Thoracic aorta (tissue), 2 donors: ENCODE measurements at regions not wholly inside any gene's neighbourhood (a gene's known extent, or its start where the extent isn't known, plus 50 kb on each side); places are given as distances from the start of the nearest gene placed in this dataset.
A peak's percentile ranks its signal among the peaks of the same experiment; 100 is the strongest.

Source experiments
- ATAC-seq: fragments of 150-250 bp; one replicate; pipeline ENCODE4 v1.8.0; 2017; ENCODE audit warnings: low read depth; ENCODE audit not compliant: insufficient number of reproducible peaks, low FRiP score
- DNase-seq: peaks from one replicate; pipeline ENCODE4 v3.0.0-alpha.2; 2020; ENCODE audit warnings: low spot score
- H3K27ac ChIP-seq, 2 donors: fragments of 200-600 bp; sonication (generic); 1 replicate in 1 of 2; 2 replicates in 1 of 2; pipeline ENCODE4 v1.5.1; 2016; ENCODE audit warnings: mild to moderate bottlenecking in 2 of 2, moderate library complexity in 2 of 2
- H3K27me3 ChIP-seq: fragments of 200-600 bp; sonication (generic); replicated peaks from 2 replicates; pipeline ENCODE4 v1.6.0; 2016; ENCODE audit warnings: mild to moderate bottlenecking; ENCODE audit not compliant: insufficient read depth
- H3K36me3 ChIP-seq: fragments of 200-600 bp; sonication (generic); one replicate; pipeline ENCODE4 v1.5.1; 2016
- H3K4me1 ChIP-seq, 2 donors: fragments of 200-600 bp; sonication (generic); 1 replicate in 1 of 2; 2 replicates in 1 of 2; pipeline versions ENCODE4 v1.5.1 to v1.6.0; 2016; ENCODE audit warnings: low read depth in 2 of 2, mild to moderate bottlenecking in 1 of 2; ENCODE audit not compliant: control insufficient read depth in 1 of 2
- H3K4me3 ChIP-seq: fragments of 200-600 bp; sonication (generic); 2 replicates; pipeline ENCODE4 v1.5.1; 2016; ENCODE audit warnings: mild to moderate bottlenecking
- H3K9me3 ChIP-seq: fragments of 200-600 bp; sonication (generic); 2 replicates; pipeline ENCODE4 v1.5.1; 2016
- TF ChIP-seq, protein P1 (sequence below): fragments of 200-600 bp; sonication (generic); IDR thresholded peaks from one replicate; pipeline ENCODE4 v1.5.1; 2019; ENCODE audit warnings: antibody characterized with exemption

DNA sequence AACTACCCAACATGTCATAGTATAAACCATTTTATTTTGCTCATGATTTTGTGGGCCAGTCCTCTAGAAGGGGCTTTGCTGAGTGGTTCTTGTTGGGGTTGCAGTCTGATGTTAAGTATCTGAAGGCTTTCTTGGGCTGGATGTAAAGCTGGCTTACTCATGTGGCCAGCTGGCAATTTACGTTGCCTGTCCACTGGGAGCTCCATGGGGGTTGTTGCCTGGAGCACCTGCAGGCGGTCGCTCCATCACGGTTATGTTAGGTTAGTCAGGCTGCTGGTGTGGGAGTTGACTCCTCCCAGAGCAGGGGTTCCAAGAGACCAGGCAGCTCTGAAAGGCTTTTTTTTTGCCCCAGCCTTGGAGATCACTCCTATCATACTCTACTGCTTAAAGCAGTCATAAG, 98.1 kb downstream of the NR1D2 start:
- peak overlapping the region; percentile 51 for H3K4me3 ChIP-seq
- DNase-seq (no peak), ATAC-seq (no peak)

GRCh38 chr3:24043985-24044384, 98.9 kb downstream of the NR1D2 start:
- Histone ChIP-seq H3K4me3 (no peak overlapping the region), H3K27me3 (no peaks in the 10 kb centered on the region), H3K27ac (peak overlapping the region; percentile 87 to 90), H3K9me3 (no peaks in the 10 kb centered on the region), H3K36me3 (no peaks in the 10 kb centered on the region), H3K4me1 (peaks cover 28 to 80% of the 10 kb centered on the region in 2 donors)
- ATAC-seq, result no peak
- TF ChIP-seq, protein P1, sequence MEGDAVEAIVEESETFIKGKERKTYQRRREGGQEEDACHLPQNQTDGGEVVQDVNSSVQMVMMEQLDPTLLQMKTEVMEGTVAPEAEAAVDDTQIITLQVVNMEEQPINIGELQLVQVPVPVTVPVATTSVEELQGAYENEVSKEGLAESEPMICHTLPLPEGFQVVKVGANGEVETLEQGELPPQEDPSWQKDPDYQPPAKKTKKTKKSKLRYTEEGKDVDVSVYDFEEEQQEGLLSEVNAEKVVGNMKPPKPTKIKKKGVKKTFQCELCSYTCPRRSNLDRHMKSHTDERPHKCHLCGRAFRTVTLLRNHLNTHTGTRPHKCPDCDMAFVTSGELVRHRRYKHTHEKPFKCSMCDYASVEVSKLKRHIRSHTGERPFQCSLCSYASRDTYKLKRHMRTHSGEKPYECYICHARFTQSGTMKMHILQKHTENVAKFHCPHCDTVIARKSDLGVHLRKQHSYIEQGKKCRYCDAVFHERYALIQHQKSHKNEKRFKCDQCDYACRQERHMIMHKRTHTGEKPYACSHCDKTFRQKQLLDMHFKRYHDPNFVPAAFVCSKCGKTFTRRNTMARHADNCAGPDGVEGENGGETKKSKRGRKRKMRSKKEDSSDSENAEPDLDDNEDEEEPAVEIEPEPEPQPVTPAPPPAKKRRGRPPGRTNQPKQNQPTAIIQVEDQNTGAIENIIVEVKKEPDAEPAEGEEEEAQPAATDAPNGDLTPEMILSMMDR, result no peak
- no peak for DNase-seq

More for the DNA sequence above, 98.1 kb downstream of the NR1D2 start:
- H3K36me3 ChIP-seq, result no peaks in the 10 kb centered on the region
- TF ChIP-seq, protein P1, result no peak
- no peaks in the 10 kb centered on the region for H3K27me3 ChIP-seq
- peaks cover 27 to 74% of the 10 kb centered on the region in 2 donors for H3K4me1 ChIP-seq
- H3K27ac ChIP-seq, result peak overlapping the region; percentile 87 to 90
- H3K9me3 ChIP-seq, result no peaks in the 10 kb centered on the region

- Histone ChIP-seq H3K4me1 (peaks cover 23 to 58% of the 10 kb centered on the region in 2 donors), H3K4me3 (no peak overlapping the region), H3K27ac (peak overlapping the region in 1 of 2 donors; percentile 90), H3K27me3 (no peaks in the 10 kb centered on the region), H3K36me3 (no peaks in the 10 kb centered on the region), H3K9me3 (no peaks in the 10 kb centered on the region)
- no peak for DNase-seq
- TF ChIP-seq, protein P1, result no peak
- ATAC-seq, result no peak
These were observed 101.1 kb downstream of the NR1D2 start for GRCh38 chr3:24046214-24046613.

DNA sequence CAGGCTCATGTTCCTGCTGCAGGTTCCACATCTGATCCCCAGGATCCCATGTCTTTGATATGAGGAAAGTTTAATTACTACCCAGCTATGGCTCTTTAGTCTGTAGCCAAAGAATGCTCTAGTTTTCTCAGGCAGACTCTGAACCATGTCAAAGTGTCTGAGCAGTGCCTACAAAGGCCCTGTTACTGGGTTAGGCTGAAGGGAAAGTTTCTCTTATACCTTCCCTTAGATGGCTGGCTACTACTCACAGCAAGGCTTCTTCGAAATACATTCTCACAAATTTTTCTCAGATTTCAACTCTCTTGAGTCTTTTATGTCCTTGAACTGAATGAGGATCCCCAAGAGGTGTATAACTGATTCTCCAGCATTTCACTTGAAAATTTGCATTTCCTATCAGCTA, 102.4 kb downstream of the NR1D2 start:
- H3K9me3 ChIP-seq, result no peaks in the 10 kb centered on the region
- TF ChIP-seq, protein P1, result no peak
- H3K4me1 ChIP-seq, result peaks cover 19 to 49% of the 10 kb centered on the region in 2 donors
- H3K27ac ChIP-seq, result peak overlapping the region; percentile 31 to 65
- DNase-seq (no peak), ATAC-seq (no peak)
- H3K36me3 ChIP-seq, result no peaks in the 10 kb centered on the region
- H3K27me3 ChIP-seq, result no peaks in the 10 kb centered on the region
- no peak overlapping the region for H3K4me3 ChIP-seq

- ATAC-seq (no peak), DNase-seq (no peak)
- Histone ChIP-seq H3K27ac (no peak overlapping the region), H3K4me1 (peaks cover 10 to 38% of the 10 kb centered on the region in 2 donors), H3K36me3 (no peaks in the 10 kb centered on the region), H3K4me3 (no peak overlapping the region), H3K27me3 (no peaks in the 10 kb centered on the region), H3K9me3 (no peaks in the 10 kb centered on the region)
- TF ChIP-seq, protein P1, result no peak
These were observed 103.8 kb downstream of the NR1D2 start for GRCh38 chr3:24048843-24049242.
